ENCODE measurements at regions not wholly inside any gene's neighbourhood (a gene's known extent, or its start where the extent isn't known, plus 50 kb on each side); places are given as distances from the start of the nearest gene placed in this dataset.

DNA sequence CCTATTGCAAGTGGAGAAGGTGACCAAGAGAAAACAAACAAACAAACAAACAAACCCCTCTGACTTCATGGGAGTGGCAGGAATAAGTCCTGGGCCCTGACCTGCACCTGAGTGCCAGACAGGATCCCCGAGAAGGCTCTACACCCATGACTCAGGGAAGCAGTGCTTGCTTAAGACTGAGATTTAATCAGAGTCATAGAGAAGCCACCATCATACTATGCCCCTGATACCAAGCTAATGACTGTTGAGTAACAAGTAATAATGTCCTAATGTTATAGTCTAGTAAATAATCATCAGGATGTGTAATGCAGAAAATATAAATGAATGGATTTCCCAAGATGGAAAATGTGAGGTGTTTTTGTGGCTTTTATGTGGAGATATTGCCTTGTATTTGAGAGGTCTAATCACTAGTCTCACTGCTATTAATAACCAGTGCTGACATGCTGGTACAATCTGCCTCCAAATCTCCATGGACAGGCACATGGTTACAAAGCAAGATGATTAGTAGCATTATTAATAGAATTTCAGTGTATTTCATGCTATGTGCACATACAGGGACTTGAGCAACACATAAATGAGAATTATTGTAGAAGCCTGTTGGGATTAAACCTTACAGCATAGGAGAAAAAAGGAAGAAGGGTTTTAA, 1290.9 kb downstream of the MRPL39 start:
- Histone ChIP-seq H3K36me3 (ENCODE audit: control insufficient read depth, insufficient read depth, low read length) (no peaks in the 10 kb centered on the region), H3K27ac (ENCODE audit: low read length) (no peak overlapping the region), H3K4me1 (ENCODE audit: control insufficient read depth, insufficient read depth, low read length) (no peaks in the 10 kb centered on the region), H3K27me3 (ENCODE audit: control insufficient read depth, insufficient read depth, low read length) (no peaks in the 10 kb centered on the region), H3K4me3 (ENCODE audit: low read length) (no peak overlapping the region), H3K9me3 (ENCODE audit: control insufficient read depth, insufficient read depth, low read length) (no peaks in the 10 kb centered on the region)
- 29% methylated on average over 1 of the region's 1 CpG for WGBS (ENCODE audit: insufficient coverage)
- no peaks in the 10 kb centered on the region for H3K36me3 Mint-ChIP-seq
- intact Hi-C loops (cut with micrococcal nuclease): no loop called here
- H3K4me1 Mint-ChIP-seq: no peaks in the 10 kb centered on the region
- DNase-seq (no peak), ATAC-seq (no peak)
- no peaks in the 10 kb centered on the region for H3K27me3 Mint-ChIP-seq (ENCODE audit: low read depth in 2 of 2)
- peaks cover 2 to 3% of the 10 kb centered on the region in 2 donors for H3K9me3 Mint-ChIP-seq
- H3K4me3 Mint-ChIP-seq: no peak overlapping the region
- TF ChIP-seq, protein P1, sequence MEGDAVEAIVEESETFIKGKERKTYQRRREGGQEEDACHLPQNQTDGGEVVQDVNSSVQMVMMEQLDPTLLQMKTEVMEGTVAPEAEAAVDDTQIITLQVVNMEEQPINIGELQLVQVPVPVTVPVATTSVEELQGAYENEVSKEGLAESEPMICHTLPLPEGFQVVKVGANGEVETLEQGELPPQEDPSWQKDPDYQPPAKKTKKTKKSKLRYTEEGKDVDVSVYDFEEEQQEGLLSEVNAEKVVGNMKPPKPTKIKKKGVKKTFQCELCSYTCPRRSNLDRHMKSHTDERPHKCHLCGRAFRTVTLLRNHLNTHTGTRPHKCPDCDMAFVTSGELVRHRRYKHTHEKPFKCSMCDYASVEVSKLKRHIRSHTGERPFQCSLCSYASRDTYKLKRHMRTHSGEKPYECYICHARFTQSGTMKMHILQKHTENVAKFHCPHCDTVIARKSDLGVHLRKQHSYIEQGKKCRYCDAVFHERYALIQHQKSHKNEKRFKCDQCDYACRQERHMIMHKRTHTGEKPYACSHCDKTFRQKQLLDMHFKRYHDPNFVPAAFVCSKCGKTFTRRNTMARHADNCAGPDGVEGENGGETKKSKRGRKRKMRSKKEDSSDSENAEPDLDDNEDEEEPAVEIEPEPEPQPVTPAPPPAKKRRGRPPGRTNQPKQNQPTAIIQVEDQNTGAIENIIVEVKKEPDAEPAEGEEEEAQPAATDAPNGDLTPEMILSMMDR (IDR thresholded peaks at IDR 0.05): no peak
- no peak overlapping the region for H3K27ac Mint-ChIP-seq

DNA sequence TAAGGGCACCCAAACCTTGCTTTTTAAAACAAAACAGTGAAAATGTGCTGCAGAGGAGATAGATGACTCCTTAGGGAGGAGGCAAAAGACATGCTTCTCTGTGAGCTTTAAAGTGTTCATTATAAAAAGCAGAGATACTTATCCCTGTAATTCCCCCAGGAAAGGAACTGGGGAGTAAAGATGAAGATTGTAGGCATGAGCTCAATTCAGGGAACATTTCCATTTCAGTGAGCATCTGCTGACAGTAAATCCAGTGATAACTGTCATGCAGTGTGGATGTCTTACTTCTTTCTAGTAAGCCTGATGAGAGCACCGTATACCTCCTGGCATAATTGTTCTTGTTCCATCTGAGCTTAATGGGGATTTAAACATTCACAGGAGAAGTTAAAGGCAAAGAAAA, 1296.5 kb downstream of the MRPL39 start:
- Mint-ChIP-seq H3K9me3 (peaks cover 6 to 12% of the 10 kb centered on the region in 2 donors), H3K36me3 (no peaks in the 10 kb centered on the region), H3K4me1 (no peaks in the 10 kb centered on the region), H3K27ac (no peak overlapping the region), H3K27me3 (ENCODE audit: low read depth in 2 of 2) (no peaks in the 10 kb centered on the region), H3K4me3 (no peak overlapping the region)
- Histone ChIP-seq H3K27me3 (ENCODE audit: control insufficient read depth, insufficient read depth, low read length) (no peaks in the 10 kb centered on the region), H3K36me3 (ENCODE audit: control insufficient read depth, insufficient read depth, low read length) (no peaks in the 10 kb centered on the region), H3K9me3 (ENCODE audit: control insufficient read depth, insufficient read depth, low read length) (no peaks in the 10 kb centered on the region), H3K4me3 (ENCODE audit: low read length) (no peak overlapping the region), H3K4me1 (ENCODE audit: control insufficient read depth, insufficient read depth, low read length) (no peaks in the 10 kb centered on the region), H3K27ac (ENCODE audit: low read length) (no peak overlapping the region)
- ATAC-seq (no peak), DNase-seq (no peak)
- 85% methylated on average over 1 of the region's 1 CpG for WGBS (ENCODE audit: insufficient coverage)
- intact Hi-C loops (cut with micrococcal nuclease): no loop called here
- TF ChIP-seq, protein P1 (IDR thresholded peaks at IDR 0.05): no peak

DNA sequence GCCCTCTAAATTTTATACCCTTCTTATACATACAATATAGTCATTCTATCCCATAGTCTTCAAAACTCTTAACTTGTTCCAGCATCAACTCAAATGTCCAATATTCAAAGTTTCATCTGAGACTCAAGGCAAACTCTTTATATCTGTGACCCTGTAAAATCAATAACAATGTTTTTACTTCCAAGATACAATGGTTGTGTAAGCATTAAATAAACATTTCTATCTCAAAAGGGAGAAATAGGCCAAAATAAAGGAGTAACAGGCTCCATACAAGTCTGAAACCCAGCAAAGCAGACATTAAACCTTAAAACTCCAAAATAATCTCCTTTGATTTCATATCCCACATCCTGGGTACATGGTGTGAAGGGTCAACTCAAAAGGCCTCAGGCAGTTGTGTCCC, 1299.1 kb downstream of the MRPL39 start:
- H3K4me3 ChIP-seq (ENCODE audit: low read length): no peak overlapping the region
- H3K9me3 ChIP-seq (ENCODE audit: control insufficient read depth, insufficient read depth, low read length): no peaks in the 10 kb centered on the region
- H3K4me3 Mint-ChIP-seq: no peak overlapping the region
- ATAC-seq: no peak
- H3K9me3 Mint-ChIP-seq: peaks cover 6 to 12% of the 10 kb centered on the region in 2 donors
- no peak overlapping the region for H3K27ac Mint-ChIP-seq
- H3K4me1 ChIP-seq (ENCODE audit: control insufficient read depth, insufficient read depth, low read length): no peaks in the 10 kb centered on the region
- TF ChIP-seq, protein P1 (IDR thresholded peaks at IDR 0.05): no peak
- H3K27me3 ChIP-seq (ENCODE audit: control insufficient read depth, insufficient read depth, low read length): no peaks in the 10 kb centered on the region
- H3K36me3 Mint-ChIP-seq: no peaks in the 10 kb centered on the region
- no peaks in the 10 kb centered on the region for H3K4me1 Mint-ChIP-seq
- H3K27ac ChIP-seq (ENCODE audit: low read length): no peak overlapping the region
- H3K27me3 Mint-ChIP-seq (ENCODE audit: low read depth in 2 of 2): no peaks in the 10 kb centered on the region
- intact Hi-C loops (cut with micrococcal nuclease): no loop called here
- DNase-seq: no peak
- H3K36me3 ChIP-seq (ENCODE audit: control insufficient read depth, insufficient read depth, low read length): no peaks in the 10 kb centered on the region

DNA sequence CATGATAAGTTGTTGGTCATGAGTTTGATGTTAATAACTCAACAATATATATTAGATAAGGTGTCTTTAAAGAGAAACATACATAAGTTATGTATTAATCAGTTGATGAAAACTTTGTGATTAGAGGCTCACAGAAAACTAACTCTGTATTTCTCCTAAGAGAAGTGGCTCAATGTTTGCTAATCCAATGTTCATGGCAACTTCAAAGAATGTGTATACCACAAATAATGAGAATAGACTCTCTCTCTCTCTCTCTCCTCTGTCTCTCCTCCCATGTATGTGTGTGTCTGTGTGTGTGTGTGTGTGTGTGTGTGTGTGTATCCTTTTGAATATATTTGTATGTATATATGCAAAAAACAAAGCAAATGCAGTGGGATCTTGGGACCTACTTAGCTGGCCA, 1304.9 kb downstream of the MRPL39 start:
- no peak overlapping the region for H3K27ac ChIP-seq (ENCODE audit: low read length)
- ATAC-seq (no peak), DNase-seq (no peak)
- H3K9me3 ChIP-seq (ENCODE audit: control insufficient read depth, insufficient read depth, low read length): no peaks in the 10 kb centered on the region
- intact Hi-C loops (cut with micrococcal nuclease): no loop called here
- H3K27me3 Mint-ChIP-seq (ENCODE audit: low read depth in 2 of 2): no peaks in the 10 kb centered on the region
- H3K27ac Mint-ChIP-seq: no peak overlapping the region
- no peak overlapping the region for H3K4me3 Mint-ChIP-seq
- no peak overlapping the region for H3K4me3 ChIP-seq (ENCODE audit: low read length)
- no peaks in the 10 kb centered on the region for H3K36me3 ChIP-seq (ENCODE audit: control insufficient read depth, insufficient read depth, low read length)
- no peaks in the 10 kb centered on the region for H3K4me1 Mint-ChIP-seq
- H3K27me3 ChIP-seq (ENCODE audit: control insufficient read depth, insufficient read depth, low read length): no peaks in the 10 kb centered on the region
- H3K36me3 Mint-ChIP-seq: no peaks in the 10 kb centered on the region
- TF ChIP-seq, protein P1 (IDR thresholded peaks at IDR 0.05): no peak
- H3K4me1 ChIP-seq (ENCODE audit: control insufficient read depth, insufficient read depth, low read length): no peaks in the 10 kb centered on the region
- peaks cover 3 to 7% of the 10 kb centered on the region in 2 donors for H3K9me3 Mint-ChIP-seq

Measured in natural killer cell (primary cell).